ENCODE measurements at regions not wholly inside any gene's neighbourhood (a gene's known extent, or its start where the extent isn't known, plus 50 kb on each side); places are given as distances from the start of the nearest gene placed in this dataset.

- ChIA-PET CTCF (no interaction called here), POLR2A (no interaction called here)
- Mint-ChIP-seq H3K27me3 (no peaks in the 10 kb centered on the region), H3K4me1 (no peaks in the 10 kb centered on the region), H3K36me3 (ENCODE audit: low read depth) (no peaks in the 10 kb centered on the region), H3K9me3 (ENCODE audit: low read depth) (peaks cover 11% of the 10 kb centered on the region), H3K4me3 (no peak overlapping the region), H3K27ac (no peak overlapping the region)
- intact Hi-C loops (cut with DNase I, micrococcal nuclease), result no loop called here
- ATAC-seq (no peak), DNase-seq (no peak)
Observed at GRCh38 chr3:175985781-175986180, 1126.6 kb downstream of the NAALADL2 start.

GRCh38 chr3:175983379-175983778, 1124.2 kb downstream of the NAALADL2 start:
- H3K36me3 Mint-ChIP-seq (ENCODE audit: low read depth), result no peaks in the 10 kb centered on the region
- peaks cover 10% of the 10 kb centered on the region for H3K9me3 Mint-ChIP-seq (ENCODE audit: low read depth)
- DNase-seq, result no peak
- no peaks in the 10 kb centered on the region for H3K27me3 Mint-ChIP-seq
- H3K27ac Mint-ChIP-seq, result no peak overlapping the region
- ATAC-seq, result no peak
- no peak overlapping the region for H3K4me3 Mint-ChIP-seq
- H3K4me1 Mint-ChIP-seq, result no peaks in the 10 kb centered on the region
- CTCF ChIA-PET, result no interaction called here
- POLR2A ChIA-PET, result no interaction called here
- intact Hi-C loops (cut with DNase I, micrococcal nuclease), result no loop called here

GRCh38 chr3:175980486-175981090, 1121.5 kb downstream of the NAALADL2 start:
- Mint-ChIP-seq H3K4me1 (no peaks in the 10 kb centered on the region), H3K27me3 (no peaks in the 10 kb centered on the region), H3K4me3 (no peak overlapping the region), H3K36me3 (ENCODE audit: low read depth) (no peaks in the 10 kb centered on the region), H3K9me3 (ENCODE audit: low read depth) (peaks cover 5% of the 10 kb centered on the region), H3K27ac (no peak overlapping the region)
- DNase-seq, result no peak
- no peak for ATAC-seq
- ChIA-PET POLR2A (no interaction called here), CTCF (no interaction called here)
- intact Hi-C loops (cut with DNase I, micrococcal nuclease), result no loop called here

- ATAC-seq, result no peak
- DNase-seq, result no peak
- no peak overlapping the region for H3K27ac Mint-ChIP-seq
Observed at GRCh38 chr3:175977968-175978752, 1119.0 kb downstream of the NAALADL2 start.

GRCh38 chr3:175969456-175969855, 1110.3 kb downstream of the NAALADL2 start:
- H3K27ac Mint-ChIP-seq, result no peak overlapping the region
- H3K4me1 Mint-ChIP-seq, result no peaks in the 10 kb centered on the region
- ATAC-seq (no peak), DNase-seq (no peak)
- no peaks in the 10 kb centered on the region for H3K36me3 Mint-ChIP-seq (ENCODE audit: low read depth)
- ChIA-PET CTCF (no interaction called here), POLR2A (no interaction called here)
- no peaks in the 10 kb centered on the region for H3K27me3 Mint-ChIP-seq
- peaks cover 17% of the 10 kb centered on the region for H3K9me3 Mint-ChIP-seq (ENCODE audit: low read depth)
- H3K4me3 Mint-ChIP-seq, result no peak overlapping the region
- intact Hi-C loops (cut with DNase I, micrococcal nuclease), result no loop called here

More at GRCh38 chr3:175977968-175978752, 1119.0 kb downstream of the NAALADL2 start:
- ChIA-PET CTCF (no interaction called here), POLR2A (no interaction called here)
- Mint-ChIP-seq H3K36me3 (ENCODE audit: low read depth) (no peaks in the 10 kb centered on the region), H3K4me1 (no peaks in the 10 kb centered on the region), H3K4me3 (no peak overlapping the region), H3K9me3 (ENCODE audit: low read depth) (peaks cover 5% of the 10 kb centered on the region), H3K27me3 (no peaks in the 10 kb centered on the region)
- intact Hi-C loops (cut with DNase I, micrococcal nuclease), result no loop called here

GRCh38 chr3:175965036-175965435, 1105.9 kb downstream of the NAALADL2 start:
- Mint-ChIP-seq H3K4me1 (no peaks in the 10 kb centered on the region), H3K36me3 (ENCODE audit: low read depth) (no peaks in the 10 kb centered on the region), H3K4me3 (no peak overlapping the region), H3K27me3 (no peaks in the 10 kb centered on the region), H3K27ac (no peak overlapping the region), H3K9me3 (ENCODE audit: low read depth) (peaks cover 18% of the 10 kb centered on the region)
- no peak for ATAC-seq
- intact Hi-C loops (cut with DNase I, micrococcal nuclease), result no loop called here
- DNase-seq, result no peak
- ChIA-PET POLR2A (no interaction called here), CTCF (no interaction called here)

GRCh38 chr3:175957427-175957826, 1098.3 kb downstream of the NAALADL2 start:
- Mint-ChIP-seq H3K27ac (no peak overlapping the region), H3K4me1 (no peaks in the 10 kb centered on the region), H3K9me3 (ENCODE audit: low read depth) (peaks cover 19% of the 10 kb centered on the region), H3K36me3 (ENCODE audit: low read depth) (no peaks in the 10 kb centered on the region), H3K27me3 (no peaks in the 10 kb centered on the region), H3K4me3 (no peak overlapping the region)
- intact Hi-C loops (cut with DNase I, micrococcal nuclease), result no loop called here
- ATAC-seq, result no peak
- ChIA-PET CTCF (no interaction called here), POLR2A (no interaction called here)
- no peak for DNase-seq

- ATAC-seq (no peak), DNase-seq (no peak)
- H3K36me3 Mint-ChIP-seq (ENCODE audit: low read depth), result no peaks in the 10 kb centered on the region
- no peak overlapping the region for H3K4me3 Mint-ChIP-seq
- H3K27ac Mint-ChIP-seq, result no peak overlapping the region
- H3K9me3 Mint-ChIP-seq (ENCODE audit: low read depth), result peaks cover 19% of the 10 kb centered on the region
- intact Hi-C loops (cut with DNase I, micrococcal nuclease), result no loop called here
- CTCF ChIA-PET, result no interaction called here
- no peaks in the 10 kb centered on the region for H3K27me3 Mint-ChIP-seq
- no peaks in the 10 kb centered on the region for H3K4me1 Mint-ChIP-seq
- POLR2A ChIA-PET, result no interaction called here
Observed at GRCh38 chr3:175956964-175957363, 1097.8 kb downstream of the NAALADL2 start.

- no peak for ATAC-seq
- ChIA-PET CTCF (interaction anchor here (0.8 kb wide), 1 partner anchor 12 kb away, joined by 3 read pairs; no protein-coding TSS in a partner anchor), POLR2A (no interaction called here)
Observed at GRCh38 chr3:175951047-175951694, 1092.0 kb downstream of the NAALADL2 start.

GRCh38 chr3:175948041-175948440, 1088.9 kb downstream of the NAALADL2 start:
- no peak overlapping the region for H3K4me3 Mint-ChIP-seq
- CTCF ChIA-PET, result no interaction called here

More at GRCh38 chr3:175951047-175951694, 1092.0 kb downstream of the NAALADL2 start:
- Mint-ChIP-seq H3K4me3 (no peak overlapping the region), H3K36me3 (ENCODE audit: low read depth) (no peaks in the 10 kb centered on the region), H3K9me3 (ENCODE audit: low read depth) (peaks cover 12% of the 10 kb centered on the region), H3K27ac (no peak overlapping the region), H3K4me1 (no peaks in the 10 kb centered on the region), H3K27me3 (no peaks in the 10 kb centered on the region)
- intact Hi-C loops (cut with DNase I, micrococcal nuclease), result no loop called here
- DNase-seq, result no peak

GRCh38 chr3:175941352-175941751, 1082.2 kb downstream of the NAALADL2 start:
- Mint-ChIP-seq H3K4me1 (no peaks in the 10 kb centered on the region), H3K27ac (no peak overlapping the region), H3K27me3 (no peaks in the 10 kb centered on the region), H3K9me3 (ENCODE audit: low read depth) (peaks cover 32% of the 10 kb centered on the region), H3K36me3 (ENCODE audit: low read depth) (no peaks in the 10 kb centered on the region), H3K4me3 (no peak overlapping the region)
- CTCF ChIA-PET, result no interaction called here
- POLR2A ChIA-PET, result no interaction called here
- no peak for ATAC-seq
- intact Hi-C loops (cut with DNase I, micrococcal nuclease), result no loop called here
- DNase-seq, result peak; percentile 26

More at GRCh38 chr3:175948041-175948440, 1088.9 kb downstream of the NAALADL2 start:
- H3K27ac Mint-ChIP-seq, result no peak overlapping the region
- POLR2A ChIA-PET, result no interaction called here
- ATAC-seq, result no peak
- intact Hi-C loops (cut with DNase I, micrococcal nuclease), result no loop called here
- no peak for DNase-seq
- H3K36me3 Mint-ChIP-seq (ENCODE audit: low read depth), result no peaks in the 10 kb centered on the region
- H3K4me1 Mint-ChIP-seq, result no peaks in the 10 kb centered on the region
- H3K9me3 Mint-ChIP-seq (ENCODE audit: low read depth), result peaks cover 16% of the 10 kb centered on the region
- H3K27me3 Mint-ChIP-seq, result no peaks in the 10 kb centered on the region

GRCh38 chr3:175940881-175941280, 1081.7 kb downstream of the NAALADL2 start:
- ATAC-seq, result no peak
- Mint-ChIP-seq H3K9me3 (ENCODE audit: low read depth) (peaks cover 32% of the 10 kb centered on the region), H3K4me1 (no peaks in the 10 kb centered on the region), H3K36me3 (ENCODE audit: low read depth) (no peaks in the 10 kb centered on the region), H3K27ac (no peak overlapping the region), H3K4me3 (no peak overlapping the region), H3K27me3 (no peaks in the 10 kb centered on the region)
- ChIA-PET POLR2A (no interaction called here), CTCF (no interaction called here)
- intact Hi-C loops (cut with DNase I, micrococcal nuclease), result no loop called here
- DNase-seq, result no peak

Data from activated CD4-positive, alpha-beta T cell treated with anti-CD3 and anti-CD28 coated beads for 36 hours (primary cell).